Ascending aorta (tissue), 2 donors: ENCODE measurements at regions not wholly inside any gene's neighbourhood (a gene's known extent, or its start where the extent isn't known, plus 50 kb on each side); places are given as distances from the start of the nearest gene placed in this dataset.

Experiments used
- DNase-seq, 2 donors: peaks; one replicate each; pipeline ENCODE4 v3.0.0-alpha.2; 2019; ENCODE audit warnings: low spot score in 2 of 2
- H3K27ac ChIP-seq, 2 donors: fragments of 200-600 bp; sonication (generic); one replicate each; pipeline ENCODE4 v1.5.1; 2016 to 2017; ENCODE audit warnings: mild to moderate bottlenecking in 1 of 2
- H3K27me3 ChIP-seq: fragments of 200-600 bp; sonication (generic); one replicate; pipeline ENCODE4 v1.5.1; 2017
- H3K36me3 ChIP-seq, 2 donors: fragments of 200-600 bp; sonication (generic); one replicate each; pipeline ENCODE4 v1.5.1; 2016
- H3K4me1 ChIP-seq, 2 donors: fragments of 200-600 bp; sonication (generic); one replicate each; pipeline ENCODE4 v1.5.1; 2016 to 2017; ENCODE audit warnings: mild to moderate bottlenecking in 1 of 2
- H3K4me3 ChIP-seq, 2 donors: fragments of 200-600 bp; sonication (generic); one replicate each; pipeline ENCODE4 v1.5.1; 2016 to 2017; ENCODE audit warnings: mild to moderate bottlenecking in 1 of 2
- H3K9me3 ChIP-seq, 2 donors: fragments of 200-600 bp; sonication (generic); one replicate each; pipeline ENCODE4 v1.5.1; 2016
- CTCF ChIP-seq, 3 experiments: fragments of 200-600 bp in 2 of 3; fragments of 450-650 bp in 1 of 3; sonication (generic) in 2 of 3; IDR thresholded peaks; one replicate each; pipeline ENCODE4 v1.5.1; 2016 to 2019; ENCODE audit warnings: antibody characterized with exemption in 3 of 3, mild to moderate bottlenecking in 1 of 3, moderate library complexity in 1 of 3
- intact Hi-C: fragments of 100-400 bp; cut with DNase I; formaldehyde crosslinking; loops from one replicate; pipeline ENCODE4 v1.15.1; 2023

GRCh38 chrX:117059848-117060247 is 597.1 kb upstream of the CT83 start:
- Histone ChIP-seq H3K27me3 (no peaks in the 10 kb centered on the region), H3K9me3 (no peaks in the 10 kb centered on the region), H3K36me3 (no peaks in the 10 kb centered on the region), H3K27ac (no peak overlapping the region), H3K4me3 (no peak overlapping the region), H3K4me1 (no peaks in the 10 kb centered on the region)
- no peak for DNase-seq
- intact Hi-C loops = no loop called here
- TF ChIP-seq CTCF (IDR thresholded peaks at IDR 0.05) = no peak

DNA sequence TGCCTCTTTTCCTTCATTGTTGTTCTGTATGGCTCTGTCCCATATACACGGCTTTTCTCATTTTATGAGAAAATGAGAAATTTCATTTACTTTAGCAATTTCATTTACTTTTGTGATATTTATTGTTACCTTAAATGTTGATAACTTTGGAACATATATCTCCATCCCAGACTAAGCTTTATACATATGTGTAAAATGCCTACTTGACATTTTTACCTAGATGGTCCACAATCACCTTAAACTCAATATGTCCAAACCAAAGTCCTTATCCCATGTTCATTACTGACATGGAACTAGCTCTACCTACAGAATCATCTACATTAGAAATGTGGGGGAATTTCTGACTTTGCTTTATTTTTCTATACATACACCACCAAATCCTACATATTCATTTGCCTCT is 590.5 kb upstream of the CT83 start:
- Histone ChIP-seq H3K27me3 (no peaks in the 10 kb centered on the region), H3K36me3 (no peaks in the 10 kb centered on the region), H3K9me3 (peaks cover 0 to 3% of the 10 kb centered on the region in 2 donors), H3K27ac (no peak overlapping the region), H3K4me1 (no peaks in the 10 kb centered on the region), H3K4me3 (no peak overlapping the region)
- no peak for DNase-seq
- intact Hi-C loops = no loop called here
- no peak for TF ChIP-seq CTCF (IDR thresholded peaks at IDR 0.05)

DNA sequence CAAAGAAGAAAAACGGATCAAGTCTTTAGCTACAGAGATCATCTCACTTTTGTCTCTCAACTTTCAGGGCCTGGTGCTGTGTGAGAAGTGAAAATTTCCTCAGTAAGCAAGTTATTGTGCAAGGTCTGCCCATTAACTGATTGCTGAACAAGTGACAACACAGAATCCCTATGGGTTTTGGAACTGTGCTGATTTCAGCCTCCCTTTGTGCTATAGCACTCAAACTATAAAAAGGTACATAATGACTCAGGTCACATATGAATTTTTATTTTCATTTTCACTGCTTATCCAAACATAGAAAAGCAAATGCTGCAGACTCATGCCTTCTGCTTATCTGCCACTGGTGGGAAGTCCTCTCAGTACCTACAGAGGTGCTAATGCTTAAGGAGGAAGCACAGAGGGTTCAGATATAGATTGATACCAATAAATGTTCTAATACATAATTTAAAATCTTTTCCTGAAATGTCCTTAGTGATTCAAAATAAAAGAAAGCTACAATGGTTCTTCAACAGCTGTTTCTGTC is 576.2 kb upstream of the CT83 start:
- Histone ChIP-seq H3K4me1 (no peaks in the 10 kb centered on the region), H3K9me3 (no peaks in the 10 kb centered on the region), H3K27me3 (no peaks in the 10 kb centered on the region), H3K4me3 (no peak overlapping the region), H3K27ac (no peak overlapping the region), H3K36me3 (no peaks in the 10 kb centered on the region)
- intact Hi-C loops = no loop called here
- DNase-seq = no peak
- TF ChIP-seq CTCF (IDR thresholded peaks at IDR 0.05) = no peak

- no peak for DNase-seq
- intact Hi-C loops = no loop called here
- Histone ChIP-seq H3K4me3 (no peak overlapping the region), H3K27ac (no peak overlapping the region), H3K4me1 (no peaks in the 10 kb centered on the region), H3K9me3 (no peaks in the 10 kb centered on the region), H3K27me3 (no peaks in the 10 kb centered on the region), H3K36me3 (no peaks in the 10 kb centered on the region)
- TF ChIP-seq CTCF (IDR thresholded peaks at IDR 0.05) = no peak
Observed at GRCh38 chrX:117010243-117010642, 547.5 kb upstream of the CT83 start.

DNA sequence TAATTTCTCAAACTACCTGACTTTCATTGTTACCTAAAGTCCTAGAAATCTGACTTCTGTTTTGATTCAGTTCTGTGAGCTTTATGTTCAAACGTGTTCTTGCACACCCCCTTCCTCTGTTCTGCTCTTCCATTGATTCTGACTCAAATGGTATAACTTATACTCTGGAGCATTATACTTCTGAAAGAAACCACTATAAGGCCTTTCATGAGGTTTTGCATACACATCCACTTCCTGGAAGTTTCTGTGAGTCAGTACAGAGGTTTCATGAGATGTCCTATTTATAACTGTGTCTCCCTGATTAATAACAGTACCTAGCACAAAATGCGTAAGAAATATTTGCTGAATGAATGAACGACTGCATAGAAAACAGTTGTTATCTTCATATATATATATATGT is 540.2 kb upstream of the CT83 start:
- Histone ChIP-seq H3K4me3 (no peak overlapping the region), H3K9me3 (no peaks in the 10 kb centered on the region), H3K4me1 (no peaks in the 10 kb centered on the region), H3K27me3 (no peaks in the 10 kb centered on the region), H3K27ac (no peak overlapping the region), H3K36me3 (no peaks in the 10 kb centered on the region)
- intact Hi-C loops = no loop called here
- no peak for DNase-seq
- no peak for TF ChIP-seq CTCF (IDR thresholded peaks at IDR 0.05)

DNA sequence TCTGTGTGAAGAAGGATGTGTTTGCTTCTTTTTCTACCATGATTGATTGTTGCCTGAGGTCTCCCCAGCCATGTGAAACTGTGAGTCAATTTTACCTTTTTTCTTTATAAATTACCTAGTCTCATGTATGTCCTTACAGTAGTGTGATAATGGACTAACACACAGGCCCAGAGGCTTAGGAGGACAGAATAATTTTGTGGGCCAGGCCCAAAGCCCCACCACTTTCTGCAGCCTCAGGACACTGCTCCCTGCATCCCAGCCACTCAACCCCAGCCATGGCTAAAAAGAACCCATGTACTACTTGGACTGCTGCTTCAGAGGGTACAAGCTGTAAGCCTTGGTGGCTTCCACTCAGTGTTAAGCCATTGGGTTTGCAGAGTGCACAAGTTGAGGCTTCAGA is 512.7 kb upstream of the CT83 start:
- DNase-seq = no peak
- H3K9me3 ChIP-seq = no peaks in the 10 kb centered on the region
- no peak overlapping the region for H3K27ac ChIP-seq
- TF ChIP-seq CTCF (IDR thresholded peaks at IDR 0.05) = no peak
- no peak overlapping the region for H3K4me3 ChIP-seq
- intact Hi-C loops = no loop called here
- no peaks in the 10 kb centered on the region for H3K27me3 ChIP-seq
- no peaks in the 10 kb centered on the region for H3K4me1 ChIP-seq
- H3K36me3 ChIP-seq = no peaks in the 10 kb centered on the region
